Kidney tubule cell (primary cell): ENCODE measurements at regions not wholly inside any gene's neighbourhood (a gene's known extent, or its start where the extent isn't known, plus 50 kb on each side); places are given as distances from the start of the nearest gene placed in this dataset.
A peak's percentile ranks its signal among the peaks of the same experiment; 100 is the strongest.

Source experiments
- DNase-seq: peaks from one replicate; pipeline ENCODE4 v3.0.0-alpha.2; 2018; ENCODE audit warnings: low spot score

DNA sequence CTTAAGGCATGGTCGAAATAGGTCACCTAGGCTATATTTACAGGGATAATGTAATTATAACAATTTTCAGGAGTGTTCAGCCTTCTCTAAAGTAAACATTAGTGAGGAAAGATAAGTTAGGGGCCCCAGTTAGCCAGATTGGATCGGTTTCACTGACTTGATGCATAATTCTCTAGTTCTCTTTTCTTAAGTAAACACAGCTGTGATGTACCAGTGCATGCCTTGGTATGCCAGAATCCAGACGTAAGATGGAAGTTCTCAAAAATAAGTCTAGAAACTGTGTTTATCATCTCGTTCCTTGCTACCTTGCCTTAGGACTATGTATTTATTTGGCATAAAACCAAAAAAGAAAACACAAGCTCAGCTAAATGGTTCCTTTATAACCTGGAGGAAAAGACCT lies 442.2 kb upstream of the CLINT1 start:
- DNase-seq: no peak

GRCh38 chr5:158300256-158300655 lies 441.3 kb upstream of the CLINT1 start:
- DNase-seq: no peak

GRCh38 chr5:158297002-158297527 lies 438.1 kb upstream of the CLINT1 start:
- no peak for DNase-seq

DNA sequence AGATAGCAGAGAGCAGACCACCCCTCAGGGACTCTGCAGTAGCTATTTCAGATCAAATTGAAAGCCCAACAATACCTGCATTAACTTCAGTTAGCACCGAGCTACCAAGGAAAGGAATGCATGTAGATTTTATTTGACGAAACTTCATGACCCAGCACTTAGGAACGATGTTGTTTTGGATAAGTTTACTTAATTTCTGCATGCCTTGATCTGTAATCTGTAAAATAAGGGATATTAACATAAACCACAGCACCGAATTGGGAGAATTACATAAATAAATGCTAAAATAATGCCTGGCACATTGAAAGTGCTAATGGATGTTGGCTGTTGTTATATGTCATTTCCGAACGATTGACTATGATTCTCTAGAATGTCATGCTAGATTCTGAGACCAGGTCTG lies 435.8 kb upstream of the CLINT1 start:
- DNase-seq: no peak

GRCh38 chr5:158292981-158293380 lies 434.0 kb upstream of the CLINT1 start:
- no peak for DNase-seq

DNA sequence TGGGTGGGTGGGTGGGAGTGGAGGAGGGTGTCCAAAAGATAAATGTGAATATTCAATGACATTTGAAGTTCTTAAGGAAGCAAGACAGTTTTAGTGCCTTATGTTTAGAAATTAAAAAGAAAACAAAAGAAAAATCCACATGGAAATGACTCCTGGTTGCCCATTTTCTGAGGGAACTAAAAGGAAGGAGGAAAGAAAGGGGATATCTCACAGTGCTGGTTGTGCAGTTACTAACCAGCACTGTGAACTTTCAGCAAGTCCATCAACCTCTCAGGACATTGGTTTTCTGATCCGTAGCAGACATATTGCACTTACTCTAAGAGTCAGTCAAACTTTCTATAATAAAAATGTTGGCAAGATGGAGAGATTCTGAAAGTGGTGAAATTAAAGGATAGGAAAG lies 431.0 kb upstream of the CLINT1 start:
- DNase-seq: no peak

DNA sequence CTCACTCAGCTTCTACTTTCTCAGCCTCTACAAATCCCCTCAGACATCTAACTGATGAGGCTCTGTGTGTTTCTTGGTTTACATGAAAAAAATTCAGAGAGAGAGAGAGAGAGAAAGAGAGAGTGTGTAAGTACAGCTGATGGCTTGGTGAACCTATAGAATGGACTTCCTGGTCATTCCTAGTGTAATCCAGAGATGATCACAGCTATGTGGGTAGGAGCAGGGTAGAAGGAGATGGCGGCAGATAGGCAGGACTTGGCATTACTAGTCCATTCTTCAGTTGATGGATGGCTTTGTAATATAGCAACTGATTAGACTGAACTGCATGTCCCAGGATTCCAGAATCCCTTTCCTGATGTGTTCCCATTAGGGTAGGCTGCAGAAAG lies 429.3 kb upstream of the CLINT1 start:
- DNase-seq: no peak

- peak; percentile 75 for DNase-seq
Observed at GRCh38 chr5:158287643-158288271, 428.8 kb upstream of the CLINT1 start.

GRCh38 chr5:158286827-158287226 lies 427.9 kb upstream of the CLINT1 start:
- DNase-seq: no peak

- no peak for DNase-seq
Observed at GRCh38 chr5:158285698-158286097, 426.8 kb upstream of the CLINT1 start.

GRCh38 chr5:158284242-158284641 lies 425.3 kb upstream of the CLINT1 start:
- DNase-seq: no peak

DNA sequence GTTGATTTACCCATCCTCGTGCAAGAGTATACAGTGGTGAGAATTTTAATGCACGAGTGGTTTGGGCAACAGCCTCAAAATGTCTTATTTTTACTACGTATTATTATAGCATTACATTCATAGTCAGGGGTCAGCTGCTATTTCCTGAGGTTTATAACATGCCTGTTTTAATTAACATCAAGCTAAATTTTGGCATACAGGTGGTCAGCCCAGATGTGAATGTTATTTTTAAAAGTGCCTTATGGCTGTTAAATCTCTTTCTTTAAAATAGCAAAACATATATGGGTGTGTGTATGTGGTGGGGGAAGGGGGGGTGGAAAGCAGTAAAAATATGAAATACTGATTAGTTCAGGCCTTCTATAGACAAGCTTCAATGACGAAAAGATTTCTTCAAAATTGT lies 424.5 kb upstream of the CLINT1 start:
- DNase-seq: no peak

DNA sequence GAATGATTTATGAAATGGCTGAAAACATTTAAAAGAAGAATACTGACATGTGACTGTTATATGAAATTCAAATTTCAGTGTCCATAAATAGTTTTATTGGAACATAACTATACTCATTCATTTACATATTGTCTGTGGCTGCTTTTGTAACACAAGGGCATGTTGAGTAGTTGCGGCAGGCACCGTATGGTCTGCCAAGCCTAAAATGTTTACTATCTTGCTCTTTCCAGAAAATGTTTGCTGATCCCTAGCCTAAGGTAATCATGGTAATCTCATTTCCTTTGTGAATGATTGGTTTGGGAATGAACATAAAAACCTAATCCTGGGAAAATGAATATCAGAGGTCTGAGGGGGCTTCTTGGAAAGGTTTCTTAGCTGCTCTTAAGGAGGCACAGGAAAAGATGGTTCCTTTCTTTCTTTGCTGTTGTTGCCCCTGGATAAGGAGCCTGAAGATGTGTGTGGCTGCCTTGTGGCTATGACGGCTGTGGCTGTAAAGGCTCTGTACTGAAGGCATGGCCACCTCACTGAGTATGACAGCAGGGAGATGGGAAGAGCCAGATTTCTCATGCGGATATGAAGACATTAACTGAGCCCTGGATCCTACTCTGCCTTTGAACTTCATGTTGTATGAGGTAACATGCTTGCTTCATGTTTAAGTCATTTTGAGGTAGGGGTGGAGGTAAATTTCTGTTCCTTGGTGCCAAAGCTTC lies 419.4 kb upstream of the CLINT1 start:
- DNase-seq: no peak

DNA sequence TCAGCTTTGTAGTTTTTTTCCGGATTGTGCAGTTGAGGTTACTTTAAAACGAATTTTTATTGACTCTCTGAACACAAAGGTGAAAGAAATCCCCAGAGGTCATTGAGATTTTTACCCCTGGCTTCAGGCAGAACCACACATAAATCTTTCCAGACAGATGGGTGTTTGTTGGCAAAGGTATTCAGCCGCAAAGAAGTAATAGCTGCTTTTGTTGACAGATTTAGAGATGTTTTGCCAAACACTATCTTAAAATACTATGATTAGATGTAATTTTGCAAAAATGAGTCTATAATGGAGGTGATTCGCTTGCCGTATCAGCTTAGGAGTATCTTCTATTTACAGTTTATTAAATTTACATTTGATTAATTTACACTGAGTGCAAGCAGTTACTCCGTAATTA lies 418.3 kb upstream of the CLINT1 start:
- no peak for DNase-seq

DNA sequence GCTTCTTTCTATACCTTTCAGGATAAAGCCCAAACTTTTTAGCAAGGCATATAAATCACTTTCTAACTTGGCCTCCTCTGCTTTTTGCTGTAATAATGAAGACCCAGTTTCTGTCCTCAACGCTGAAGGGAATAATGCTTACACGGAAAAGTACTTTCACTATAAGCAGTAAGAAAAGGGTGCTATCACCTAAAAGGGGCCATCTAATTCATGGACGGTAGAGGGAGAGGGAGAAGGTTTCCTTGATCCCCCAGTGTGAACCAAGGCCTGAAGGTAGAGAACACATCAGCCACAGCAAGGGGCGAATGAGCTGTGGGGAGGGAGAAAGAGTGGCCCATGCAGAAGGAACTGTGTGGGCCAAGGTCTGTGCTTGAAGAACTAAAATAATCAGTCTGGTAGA lies 417.7 kb upstream of the CLINT1 start:
- DNase-seq: no peak

DNA sequence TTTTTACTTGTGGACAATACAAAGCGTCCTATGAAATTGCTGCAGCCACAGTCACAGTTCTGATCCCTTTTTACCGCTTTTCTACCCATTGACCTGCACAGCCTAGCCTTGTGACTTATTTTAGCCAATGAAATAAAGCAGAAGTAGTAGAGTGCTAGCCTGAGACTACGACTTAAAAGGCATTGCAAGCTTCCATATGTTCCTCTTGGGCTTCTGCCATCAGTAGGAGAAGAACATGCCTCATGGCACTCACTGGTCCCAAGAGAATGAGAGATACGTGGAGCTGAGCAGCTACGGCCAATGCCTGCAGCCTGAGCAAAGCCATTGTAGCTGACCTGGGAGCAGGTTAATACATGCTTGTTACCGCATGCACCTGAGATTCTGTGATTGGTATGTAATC lies 416.6 kb upstream of the CLINT1 start:
- no peak for DNase-seq

- DNase-seq: no peak
Observed at GRCh38 chr5:158273035-158273434, 414.1 kb upstream of the CLINT1 start.

GRCh38 chr5:158272409-158272808 lies 413.5 kb upstream of the CLINT1 start:
- no peak for DNase-seq

- DNase-seq: no peak
Observed at GRCh38 chr5:158270996-158271554, 412.1 kb upstream of the CLINT1 start.

- DNase-seq: no peak
Observed at GRCh38 chr5:158268286-158268685, 409.3 kb upstream of the CLINT1 start.

GRCh38 chr5:158267228-158267627 lies 408.3 kb upstream of the CLINT1 start:
- no peak for DNase-seq

- DNase-seq: no peak
Observed at GRCh38 chr5:158265931-158266700, 407.2 kb upstream of the CLINT1 start.

DNA sequence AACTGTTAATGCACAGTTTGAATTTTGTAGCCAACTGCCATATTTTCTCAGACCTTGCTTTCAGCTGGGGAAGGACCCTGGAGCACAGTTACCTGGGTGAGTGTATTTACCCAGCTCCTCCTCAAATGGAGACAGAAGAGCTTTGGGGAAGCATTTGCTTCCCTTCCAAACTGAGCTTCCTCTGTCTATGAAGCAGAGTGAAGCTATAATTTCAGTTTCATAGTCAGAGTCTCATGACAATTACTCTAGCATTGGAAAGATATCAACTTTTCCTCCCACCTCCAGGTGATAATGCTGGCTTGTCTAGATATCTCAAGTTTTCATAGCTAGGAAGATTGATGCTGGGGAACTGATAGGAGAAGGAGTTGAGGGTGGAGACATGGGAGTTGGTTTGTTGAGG lies 406.4 kb upstream of the CLINT1 start:
- DNase-seq: no peak
